ENCODE measurements at regions not wholly inside any gene's neighbourhood (a gene's known extent, or its start where the extent isn't known, plus 50 kb on each side); places are given as distances from the start of the nearest gene placed in this dataset.
"Not testable (repeated sequence)": the region's sequence is repeated elsewhere in the genome, so short reads cannot be mapped to it uniquely, and the experiment has no call there.

GRCh38 chr11:95641495-95641894 lies 148.1 kb downstream of the FAM76B start:
- H3K4me1 ChIP-seq (ENCODE audit: insufficient read depth, low read length): no peaks in the 10 kb centered on the region
- H3K9ac ChIP-seq (ENCODE audit: low read depth, low read length): no peak overlapping the region
- H3K4me3 ChIP-seq (ENCODE audit: low read length): no peak overlapping the region
- no peaks in the 10 kb centered on the region for H3K36me3 ChIP-seq (ENCODE audit: insufficient read depth, low read length)
- 87% methylated on average over 3 of the region's 3 CpGs for WGBS
- H3K27ac ChIP-seq (ENCODE audit: low read depth, low read length): no peak overlapping the region
- peaks cover 3% of the 10 kb centered on the region; the same call in 1 of the 2 replicates for H3K9me3 ChIP-seq (ENCODE audit: insufficient read depth, low read depth, low read length)
- H3K27me3 ChIP-seq (ENCODE audit: insufficient read depth, low read length): no peaks in the 10 kb centered on the region

- Histone ChIP-seq H3K36me3 (ENCODE audit: insufficient read depth, low read length) (no peaks in the 10 kb centered on the region), H3K4me1 (ENCODE audit: insufficient read depth, low read length) (no peaks in the 10 kb centered on the region), H3K9ac (ENCODE audit: low read depth, low read length) (no peak overlapping the region), H3K27ac (ENCODE audit: low read depth, low read length) (no peak overlapping the region), H3K27me3 (ENCODE audit: insufficient read depth, low read length) (no peaks in the 10 kb centered on the region), H3K9me3 (ENCODE audit: insufficient read depth, low read depth, low read length) (no peaks in the 10 kb centered on the region; the same call in 1 of the 2 replicates), H3K4me3 (ENCODE audit: low read length) (no peak overlapping the region)
- 100% methylated on average over 1 of the region's 1 CpG for WGBS
Measured at GRCh38 chr11:95638501-95638900, 151.1 kb downstream of the FAM76B start.

- H3K9ac ChIP-seq (ENCODE audit: low read depth, low read length): no peak overlapping the region
- H3K4me3 ChIP-seq (ENCODE audit: low read length): no peak overlapping the region
- 56% methylated on average over 6 of the region's 7 CpGs for WGBS
- no peaks in the 10 kb centered on the region for H3K36me3 ChIP-seq (ENCODE audit: insufficient read depth, low read length)
- no peaks in the 10 kb centered on the region for H3K9me3 ChIP-seq (ENCODE audit: insufficient read depth, low read depth, low read length)
- H3K27ac ChIP-seq (ENCODE audit: low read depth, low read length): peak overlapping the region; percentile 15; the same call in 1 of the 2 replicates
- peaks cover 9% of the 10 kb centered on the region for H3K4me1 ChIP-seq (ENCODE audit: insufficient read depth, low read length)
- no peaks in the 10 kb centered on the region for H3K27me3 ChIP-seq (ENCODE audit: insufficient read depth, low read length)
Measured at GRCh38 chr11:95625164-95625900, 164.2 kb downstream of the FAM76B start.

GRCh38 chr11:95616256-95616804 lies 173.3 kb downstream of the FAM76B start:
- H3K27ac ChIP-seq (ENCODE audit: low read depth, low read length): no peak overlapping the region
- no peaks in the 10 kb centered on the region for H3K9me3 ChIP-seq (ENCODE audit: insufficient read depth, low read depth, low read length)
- H3K36me3 ChIP-seq (ENCODE audit: insufficient read depth, low read length): no peaks in the 10 kb centered on the region
- no peak overlapping the region for H3K9ac ChIP-seq (ENCODE audit: low read depth, low read length)
- peaks cover 7% of the 10 kb centered on the region; the same call in 1 of the 2 replicates for H3K4me1 ChIP-seq (ENCODE audit: insufficient read depth, low read length)
- H3K27me3 ChIP-seq (ENCODE audit: insufficient read depth, low read length): no peaks in the 10 kb centered on the region
- H3K4me3 ChIP-seq (ENCODE audit: low read length): no peak overlapping the region
- WGBS: no CpG with 5 or more reads among the region's 1 CpG

GRCh38 chr11:95611827-95612226 lies 177.8 kb downstream of the FAM76B start:
- Histone ChIP-seq H3K4me3 (ENCODE audit: low read length) (no peak overlapping the region), H3K9ac (ENCODE audit: low read depth, low read length) (no peak overlapping the region), H3K27ac (ENCODE audit: low read depth, low read length) (no peak overlapping the region), H3K36me3 (ENCODE audit: insufficient read depth, low read length) (no peaks in the 10 kb centered on the region), H3K4me1 (ENCODE audit: insufficient read depth, low read length) (peaks cover 22% of the 10 kb centered on the region), H3K9me3 (ENCODE audit: insufficient read depth, low read depth, low read length) (no peaks in the 10 kb centered on the region), H3K27me3 (ENCODE audit: insufficient read depth, low read length) (no peaks in the 10 kb centered on the region)

- H3K4me1 ChIP-seq (ENCODE audit: insufficient read depth, low read length): peaks cover 16% of the 10 kb centered on the region
- not testable (repeated sequence) for H3K9me3 ChIP-seq (ENCODE audit: insufficient read depth, low read depth, low read length); H3K9ac ChIP-seq (ENCODE audit: low read depth, low read length); H3K27ac ChIP-seq (ENCODE audit: low read depth, low read length); H3K4me3 ChIP-seq (ENCODE audit: low read length); H3K27me3 ChIP-seq (ENCODE audit: insufficient read depth, low read length); H3K36me3 ChIP-seq (ENCODE audit: insufficient read depth, low read length)
- 97% methylated on average over 5 of the region's 5 CpGs for WGBS
Measured at GRCh38 chr11:95610185-95610584, 179.4 kb downstream of the FAM76B start.

GRCh38 chr11:95608093-95608492 lies 181.5 kb downstream of the FAM76B start:
- Histone ChIP-seq H3K27ac (ENCODE audit: low read depth, low read length) (no peak overlapping the region), H3K4me1 (ENCODE audit: insufficient read depth, low read length) (peaks cover 16% of the 10 kb centered on the region), H3K36me3 (ENCODE audit: insufficient read depth, low read length) (no peaks in the 10 kb centered on the region), H3K4me3 (ENCODE audit: low read length) (no peak overlapping the region), H3K9me3 (ENCODE audit: insufficient read depth, low read depth, low read length) (no peaks in the 10 kb centered on the region), H3K9ac (ENCODE audit: low read depth, low read length) (no peak overlapping the region), H3K27me3 (ENCODE audit: insufficient read depth, low read length) (no peaks in the 10 kb centered on the region)
- 90% methylated on average over 1 of the region's 1 CpG for WGBS

GRCh38 chr11:95606824-95607223 lies 182.8 kb downstream of the FAM76B start:
- H3K36me3 ChIP-seq (ENCODE audit: insufficient read depth, low read length): no peaks in the 10 kb centered on the region
- WGBS: 90% methylated on average over 3 of the region's 3 CpGs

DNA sequence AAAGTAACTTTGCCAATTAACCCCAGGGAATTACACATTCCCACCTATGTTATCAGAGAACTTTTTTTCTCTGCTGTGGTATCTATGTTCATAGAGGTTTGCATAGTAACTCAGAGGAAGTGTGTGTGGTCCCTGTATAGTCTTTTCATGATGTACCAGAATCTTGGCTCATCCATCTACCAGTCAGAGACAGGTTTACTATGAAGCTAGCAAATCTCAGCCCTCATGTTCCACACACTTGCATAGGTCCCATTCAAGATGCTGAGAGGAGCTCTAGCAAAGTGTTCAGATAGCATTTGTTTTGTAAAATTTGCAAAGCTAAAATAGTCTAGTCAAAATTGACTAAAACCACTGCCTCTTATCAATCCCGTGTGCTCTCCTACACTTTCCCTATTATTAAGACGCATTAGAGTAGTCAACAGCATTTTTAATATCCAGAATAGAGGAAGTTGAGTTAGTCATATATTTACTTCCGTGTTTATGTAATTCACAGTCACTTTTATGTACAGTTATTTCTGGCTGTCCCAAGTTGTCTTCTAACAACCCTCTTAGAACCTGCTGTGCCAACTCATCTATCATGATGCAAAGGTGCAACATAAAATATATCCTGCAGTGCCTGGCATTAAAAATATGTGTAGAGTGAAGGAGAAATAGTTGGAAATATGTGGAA lies 184.2 kb downstream of the FAM76B start:
- Histone ChIP-seq H3K4me1 (ENCODE audit: insufficient read depth, low read length) (peaks cover 16% of the 10 kb centered on the region), H3K27me3 (ENCODE audit: insufficient read depth, low read length) (no peaks in the 10 kb centered on the region), H3K4me3 (ENCODE audit: low read length) (no peak overlapping the region), H3K27ac (ENCODE audit: low read depth, low read length) (no peak overlapping the region), H3K36me3 (ENCODE audit: insufficient read depth, low read length) (no peaks in the 10 kb centered on the region), H3K9me3 (ENCODE audit: insufficient read depth, low read depth, low read length) (no peaks in the 10 kb centered on the region), H3K9ac (ENCODE audit: low read depth, low read length) (no peak overlapping the region)
- 84% methylated on average over 3 of the region's 3 CpGs for WGBS

More at GRCh38 chr11:95606824-95607223, 182.8 kb downstream of the FAM76B start:
- no peak overlapping the region for H3K9ac ChIP-seq (ENCODE audit: low read depth, low read length)
- H3K9me3 ChIP-seq (ENCODE audit: insufficient read depth, low read depth, low read length): no peaks in the 10 kb centered on the region
- no peak overlapping the region for H3K4me3 ChIP-seq (ENCODE audit: low read length)
- H3K27me3 ChIP-seq (ENCODE audit: insufficient read depth, low read length): no peaks in the 10 kb centered on the region
- H3K4me1 ChIP-seq (ENCODE audit: insufficient read depth, low read length): peaks cover 16% of the 10 kb centered on the region
- H3K27ac ChIP-seq (ENCODE audit: low read depth, low read length): no peak overlapping the region

GRCh38 chr11:95599959-95600586 lies 189.5 kb downstream of the FAM76B start:
- no peaks in the 10 kb centered on the region for H3K4me1 ChIP-seq (ENCODE audit: insufficient read depth, low read length)
- no peak overlapping the region for H3K9ac ChIP-seq (ENCODE audit: low read depth, low read length)
- H3K4me3 ChIP-seq (ENCODE audit: low read length): no peak overlapping the region
- H3K27ac ChIP-seq (ENCODE audit: low read depth, low read length): no peak overlapping the region
- 100% methylated on average over 1 of the region's 2 CpGs for WGBS
- no peaks in the 10 kb centered on the region for H3K36me3 ChIP-seq (ENCODE audit: insufficient read depth, low read length)
- no peaks in the 10 kb centered on the region for H3K9me3 ChIP-seq (ENCODE audit: insufficient read depth, low read depth, low read length)
- no peaks in the 10 kb centered on the region for H3K27me3 ChIP-seq (ENCODE audit: insufficient read depth, low read length)

GRCh38 chr11:95595973-95596489 lies 193.6 kb downstream of the FAM76B start:
- no peaks in the 10 kb centered on the region for H3K27me3 ChIP-seq (ENCODE audit: insufficient read depth, low read length)
- H3K4me1 ChIP-seq (ENCODE audit: insufficient read depth, low read length): peaks cover 11% of the 10 kb centered on the region; the same call in 1 of the 2 replicates
- no peak overlapping the region for H3K9ac ChIP-seq (ENCODE audit: low read depth, low read length)
- H3K4me3 ChIP-seq (ENCODE audit: low read length): no peak overlapping the region
- no peak overlapping the region for H3K27ac ChIP-seq (ENCODE audit: low read depth, low read length)
- H3K9me3 ChIP-seq (ENCODE audit: insufficient read depth, low read depth, low read length): no peaks in the 10 kb centered on the region
- H3K36me3 ChIP-seq (ENCODE audit: insufficient read depth, low read length): no peaks in the 10 kb centered on the region
- WGBS: 91% methylated on average over 2 of the region's 2 CpGs

Measured in HUES64 (cell line).